ENCODE measurements at regions not wholly inside any gene's neighbourhood (a gene's known extent, or its start where the extent isn't known, plus 50 kb on each side); places are given as distances from the start of the nearest gene placed in this dataset.

DNA sequence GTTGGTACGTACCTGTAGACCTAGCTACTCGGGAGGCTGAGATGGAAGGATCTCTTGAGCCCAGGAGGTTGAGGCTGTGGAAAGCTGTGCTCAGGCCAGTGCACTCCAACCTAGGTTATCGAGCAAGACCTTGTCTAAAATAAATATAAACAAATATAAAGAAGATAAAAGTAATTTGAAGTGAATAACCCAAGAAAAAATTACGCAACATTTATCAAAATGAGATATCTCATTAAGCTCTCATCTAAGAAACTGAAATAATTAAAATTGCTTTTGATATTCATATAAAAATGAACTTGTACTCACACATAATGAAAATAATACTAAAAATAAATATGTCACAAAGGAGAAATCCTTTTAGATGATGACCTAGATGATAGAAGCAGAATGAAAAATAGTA lies 647.1 kb upstream of the NCAM2 start:
- TF ChIP-seq JUND (IDR thresholded peaks at IDR 0.05; ENCODE audit: borderline replicate concordance, low read depth, low read length) (no peak), JUND (tag; IDR thresholded peaks at IDR 0.05; ENCODE audit: borderline replicate concordance, low read depth, low read length) (no peak), RBM22 (IDR thresholded peaks at IDR 0.05; ENCODE audit: low read depth, low read length, poor library complexity, severe bottlenecking) (no peak), ZNF121 (CRISPR knock-in tag; conservative IDR thresholded peaks at IDR 0.05) (no peak), FOXM1 (IDR thresholded peaks at IDR 0.05; ENCODE audit: low read depth) (no peak), FOXM1 (CRISPR knock-in tag; IDR thresholded peaks at IDR 0.05; ENCODE audit: low read depth) (no peak), POLR2A (conservative IDR thresholded peaks at IDR 0.05) (no peak)
- TF ChIP-seq, protein P1, sequence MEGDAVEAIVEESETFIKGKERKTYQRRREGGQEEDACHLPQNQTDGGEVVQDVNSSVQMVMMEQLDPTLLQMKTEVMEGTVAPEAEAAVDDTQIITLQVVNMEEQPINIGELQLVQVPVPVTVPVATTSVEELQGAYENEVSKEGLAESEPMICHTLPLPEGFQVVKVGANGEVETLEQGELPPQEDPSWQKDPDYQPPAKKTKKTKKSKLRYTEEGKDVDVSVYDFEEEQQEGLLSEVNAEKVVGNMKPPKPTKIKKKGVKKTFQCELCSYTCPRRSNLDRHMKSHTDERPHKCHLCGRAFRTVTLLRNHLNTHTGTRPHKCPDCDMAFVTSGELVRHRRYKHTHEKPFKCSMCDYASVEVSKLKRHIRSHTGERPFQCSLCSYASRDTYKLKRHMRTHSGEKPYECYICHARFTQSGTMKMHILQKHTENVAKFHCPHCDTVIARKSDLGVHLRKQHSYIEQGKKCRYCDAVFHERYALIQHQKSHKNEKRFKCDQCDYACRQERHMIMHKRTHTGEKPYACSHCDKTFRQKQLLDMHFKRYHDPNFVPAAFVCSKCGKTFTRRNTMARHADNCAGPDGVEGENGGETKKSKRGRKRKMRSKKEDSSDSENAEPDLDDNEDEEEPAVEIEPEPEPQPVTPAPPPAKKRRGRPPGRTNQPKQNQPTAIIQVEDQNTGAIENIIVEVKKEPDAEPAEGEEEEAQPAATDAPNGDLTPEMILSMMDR (IDR thresholded peaks at IDR 0.05 in 2 of 3, conservative IDR thresholded peaks at IDR 0.05 in 1 of 3; ENCODE audit: insufficient read depth in 2 of 3, low read depth in 1 of 3, low read length in 3 of 3) = no peak
- TF ChIP-seq, protein P2, sequence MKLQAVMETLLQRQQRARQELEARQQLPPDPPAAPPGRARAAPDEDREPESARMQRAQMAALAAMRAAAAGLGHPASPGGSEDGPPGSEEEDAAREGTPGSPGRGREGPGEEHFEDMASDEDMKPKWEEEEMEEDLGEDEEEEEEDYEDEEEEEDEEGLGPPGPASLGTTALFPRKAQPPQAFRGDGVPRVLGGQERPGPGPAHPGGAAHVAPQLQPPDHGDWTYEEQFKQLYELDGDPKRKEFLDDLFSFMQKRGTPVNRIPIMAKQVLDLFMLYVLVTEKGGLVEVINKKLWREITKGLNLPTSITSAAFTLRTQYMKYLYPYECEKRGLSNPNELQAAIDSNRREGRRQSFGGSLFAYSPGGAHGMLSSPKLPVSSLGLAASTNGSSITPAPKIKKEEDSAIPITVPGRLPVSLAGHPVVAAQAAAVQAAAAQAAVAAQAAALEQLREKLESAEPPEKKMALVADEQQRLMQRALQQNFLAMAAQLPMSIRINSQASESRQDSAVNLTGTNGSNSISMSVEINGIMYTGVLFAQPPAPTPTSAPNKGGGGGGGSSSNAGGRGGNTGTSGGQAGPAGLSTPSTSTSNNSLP (IDR thresholded peaks at IDR 0.05; ENCODE audit: borderline replicate concordance, low read depth, low read length) = no peak
- TF ChIP-seq, protein P3, sequence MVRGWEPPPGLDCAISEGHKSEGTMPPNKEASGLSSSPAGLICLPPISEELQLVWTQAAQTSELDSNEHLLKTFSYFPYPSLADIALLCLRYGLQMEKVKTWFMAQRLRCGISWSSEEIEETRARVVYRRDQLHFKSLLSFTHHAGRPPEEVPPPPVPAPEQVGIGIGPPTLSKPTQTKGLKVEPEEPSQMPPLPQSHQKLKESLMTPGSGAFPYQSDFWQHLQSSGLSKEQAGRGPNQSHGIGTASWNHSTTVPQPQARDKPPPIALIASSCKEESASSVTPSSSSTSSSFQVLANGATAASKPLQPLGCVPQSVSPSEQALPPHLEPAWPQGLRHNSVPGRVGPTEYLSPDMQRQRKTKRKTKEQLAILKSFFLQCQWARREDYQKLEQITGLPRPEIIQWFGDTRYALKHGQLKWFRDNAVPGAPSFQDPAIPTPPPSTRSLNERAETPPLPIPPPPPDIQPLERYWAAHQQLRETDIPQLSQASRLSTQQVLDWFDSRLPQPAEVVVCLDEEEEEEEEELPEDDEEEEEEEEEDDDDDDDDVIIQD (CRISPR knock-in tag; IDR thresholded peaks at IDR 0.05) = no peak

Data from K562 (cell line).